ENCODE measurements at regions not wholly inside any gene's neighbourhood (a gene's known extent, or its start where the extent isn't known, plus 50 kb on each side); places are given as distances from the start of the nearest gene placed in this dataset.

DNA sequence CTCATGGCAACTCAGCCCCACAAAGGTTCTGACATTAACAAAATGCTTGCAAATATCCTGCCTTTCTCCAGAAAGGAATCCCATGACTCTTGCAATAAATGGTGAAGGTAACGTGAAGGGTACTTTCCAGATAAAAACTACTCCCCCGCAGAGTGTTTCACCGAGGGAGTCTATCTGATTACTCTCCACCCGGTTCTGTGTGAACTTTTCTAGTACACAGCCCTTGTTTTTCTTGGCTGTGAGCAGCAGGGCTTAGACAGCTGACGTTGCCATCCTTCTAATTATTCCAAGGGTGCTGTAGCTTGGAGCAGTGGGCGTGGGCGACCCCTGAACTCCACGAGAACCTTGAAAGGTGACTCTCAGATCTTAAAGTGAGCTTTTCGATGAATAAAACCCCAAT, 276.0 kb upstream of the IRX4 start:
- H4K91ac ChIP-seq (replicated peaks; ENCODE audit: insufficient read length, low read length), result no peak overlapping the region
- no peak overlapping the region for H3K18ac ChIP-seq (ENCODE audit: extremely low read depth, low read length)
- no peak overlapping the region for H3K56ac ChIP-seq (replicated peaks; ENCODE audit: insufficient read length, low read depth, low read length)
- no peak overlapping the region for H3K9ac ChIP-seq (replicated peaks in 1 of 4; ENCODE audit: extremely low read depth in 1 of 4, low read depth in 3 of 4, low read length in 3 of 4)
- H3K14ac ChIP-seq (ENCODE audit: insufficient read length), result no peak overlapping the region
- no peaks in the 10 kb centered on the region for H3K27me3 ChIP-seq (replicated peaks in 1 of 4; ENCODE audit: control insufficient read depth in 3 of 4, extremely low read depth in 1 of 4, insufficient read depth in 3 of 4, low read length in 3 of 4)
- no peak overlapping the region for H3K4me3 ChIP-seq (ENCODE audit: extremely low read depth in 1 of 4, insufficient read depth in 2 of 4, low read depth in 3 of 4, low read length in 4 of 4)
- POLR2A ChIA-PET (ENCODE audit: partially characterized antibody), result no interaction called here
- FAIRE-seq (no peak), DNase-seq (ENCODE audit: low read depth in 1 of 2, low spot score in 2 of 2) (no peak)
- 94% methylated on average over 9 of the region's 9 CpGs; no CpG with 5 or more reads in 1 of the 2 experiments for WGBS, 2 experiments (ENCODE audit: extremely low coverage in 1 of 2, insufficient coverage in 1 of 2, insufficient read length in 1 of 2, insufficient replicate concordance in 2 of 2, low coverage in 1 of 2, low lambda C conversion rate in 2 of 2, missing lambda C conversion rate in 1 of 2)
- CTCF ChIA-PET (ENCODE audit: partially characterized antibody), result interaction anchor here (1.1 to 1.4 kb wide), 4 partner anchors 24 to 252 kb away, joined by 3 to 5 read pairs (median 3); no protein-coding TSS in a partner anchor
- no peak overlapping the region for H4K5ac ChIP-seq (ENCODE audit: insufficient read length, low read depth, low read length)
- H4K20me1 ChIP-seq (replicated peaks in 1 of 2; ENCODE audit: control insufficient read depth in 1 of 2, insufficient read depth in 2 of 2, low read length in 2 of 2), result no peaks in the 10 kb centered on the region
- H3K79me2 ChIP-seq (ENCODE audit: control insufficient read depth in 1 of 2, insufficient read depth in 2 of 2, low read length in 2 of 2), result no peaks in the 10 kb centered on the region
- no peak overlapping the region for H2BK15ac ChIP-seq (ENCODE audit: low read length)
- no peaks in the 10 kb centered on the region for H3K36me3 ChIP-seq (ENCODE audit: control insufficient read depth in 2 of 4, insufficient read depth in 4 of 4, low read length in 3 of 4)
- no peak overlapping the region for H2BK120ac ChIP-seq (replicated peaks; ENCODE audit: low read depth, low read length)
- no peak overlapping the region for H3K4me2 ChIP-seq (ENCODE audit: insufficient read depth in 1 of 2, low read depth in 2 of 2, low read length in 2 of 2)
- no peak overlapping the region for H2AK5ac ChIP-seq (ENCODE audit: low read depth, low read length)
- no peak overlapping the region for H2BK12ac ChIP-seq (ENCODE audit: low read depth, low read length)
- no peaks in the 10 kb centered on the region for H3K79me1 ChIP-seq (ENCODE audit: low read depth, low read length)
- no peak overlapping the region for H2AFZ ChIP-seq (ENCODE audit: low read length)
- H3K4ac ChIP-seq (replicated peaks; ENCODE audit: insufficient read length, low read depth, low read length), result no peak overlapping the region
- H3K9me3 ChIP-seq (ENCODE audit: insufficient read depth in 2 of 2, low read depth in 1 of 2, low read length in 1 of 2), result no peaks in the 10 kb centered on the region
- no peak overlapping the region for H4K8ac ChIP-seq (ENCODE audit: extremely low read depth, insufficient read depth, low read length)
- no peak overlapping the region for H2BK5ac ChIP-seq (ENCODE audit: low read depth, low read length)
- H3K27ac ChIP-seq (ENCODE audit: low read depth, low read length), result no peak overlapping the region
- peaks cover 13% of the 10 kb centered on the region; the same call in 1 of the 2 replicates for H3K23me2 ChIP-seq (ENCODE audit: low read depth, low read length)
- TF ChIP-seq SP4 (IDR thresholded peaks at IDR 0.05; ENCODE audit: low read length) (no peak), SAP30 (IDR thresholded peaks at IDR 0.05; ENCODE audit: insufficient read depth, insufficient replicate concordance, low read length) (no peak), TBP (IDR thresholded peaks at IDR 0.05; ENCODE audit: low read depth, low read length) (no peak), USF2 (IDR thresholded peaks at IDR 0.05; ENCODE audit: low read length) (no peak), GTF2F1 (IDR thresholded peaks at IDR 0.05; ENCODE audit: borderline replicate concordance, low read depth, low read length) (no peak), HDAC2 (IDR thresholded peaks at IDR 0.05; ENCODE audit: borderline replicate concordance in 1 of 2, low read depth in 2 of 2, low read length in 2 of 2) (no peak)
- H3K23ac ChIP-seq (ENCODE audit: insufficient read length), result no peak overlapping the region
- H2BK20ac ChIP-seq (ENCODE audit: low read length), result no peak overlapping the region
- peaks cover 0 to 6% (median 0%) of the 10 kb centered on the region in 4 experiments; a peak in 2 of 7 replicates for H3K4me1 ChIP-seq (replicated peaks in 1 of 4; ENCODE audit: control insufficient read depth in 3 of 4, insufficient read depth in 4 of 4, low read length in 3 of 4)

Measured in H1 (cell line).